Uterus (tissue), 2 donors: ENCODE measurements at regions not wholly inside any gene's neighbourhood (a gene's known extent, or its start where the extent isn't known, plus 50 kb on each side); places are given as distances from the start of the nearest gene placed in this dataset.

Experiments
- CTCF ChIP-seq, 4 experiments: fragments of 200-600 bp in 2 of 4; fragments of 450-650 bp in 2 of 4; sonication (generic) in 2 of 4; IDR thresholded peaks; one replicate each; pipeline ENCODE4 v1.5.1; 2016 to 2019; ENCODE audit warnings: antibody characterized with exemption in 4 of 4, mild to moderate bottlenecking in 2 of 4, moderate library complexity in 1 of 4
- POLR2A ChIP-seq, 2 donors: fragments of 450-650 bp; IDR thresholded peaks; one replicate each; pipeline ENCODE4 v1.6.1; 2016; ENCODE audit warnings: antibody characterized with exemption in 2 of 2, mild to moderate bottlenecking in 1 of 2, moderate library complexity in 1 of 2

GRCh38 chr5:61850696-61851095 is 455.3 kb upstream of the KIF2A start:
- TF ChIP-seq CTCF (IDR thresholded peaks at IDR 0.05) (no peak), POLR2A (IDR thresholded peaks at IDR 0.05) (no peak)
